Esophagus mucosa (tissue), 1 donor: ENCODE measurements at regions not wholly inside any gene's neighbourhood (a gene's known extent, or its start where the extent isn't known, plus 50 kb on each side); places are given as distances from the start of the nearest gene placed in this dataset.

Experiments used
- ATAC-seq: fragments of 200-7000 bp; cut with Tn5 transposase; one replicate; pipeline ENCODE4 v1.9.1; 2020
- donor health status: DM: yes; HTN: yes; CAD: no.

DNA sequence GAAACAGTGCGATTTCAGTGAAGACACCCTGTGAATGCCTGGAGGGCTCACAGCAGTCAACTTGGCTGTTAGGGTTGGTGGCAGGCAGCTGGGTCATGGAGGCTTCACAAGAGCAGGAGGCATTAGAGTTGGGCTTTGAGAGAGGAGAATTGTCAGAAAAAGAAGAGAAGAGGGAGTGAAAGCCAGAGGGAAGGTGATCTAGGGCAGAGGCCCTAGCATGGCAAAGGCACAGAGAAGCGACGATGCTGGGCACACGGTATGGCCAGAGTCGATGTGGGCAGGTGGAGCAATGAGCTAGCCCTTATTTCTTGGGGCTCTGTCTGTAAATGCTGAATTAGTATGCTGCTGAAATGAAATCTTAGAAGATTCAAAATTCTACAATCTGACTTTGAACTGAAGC, 52.6 kb upstream of the OLFM4 start:
- no peak for ATAC-seq

DNA sequence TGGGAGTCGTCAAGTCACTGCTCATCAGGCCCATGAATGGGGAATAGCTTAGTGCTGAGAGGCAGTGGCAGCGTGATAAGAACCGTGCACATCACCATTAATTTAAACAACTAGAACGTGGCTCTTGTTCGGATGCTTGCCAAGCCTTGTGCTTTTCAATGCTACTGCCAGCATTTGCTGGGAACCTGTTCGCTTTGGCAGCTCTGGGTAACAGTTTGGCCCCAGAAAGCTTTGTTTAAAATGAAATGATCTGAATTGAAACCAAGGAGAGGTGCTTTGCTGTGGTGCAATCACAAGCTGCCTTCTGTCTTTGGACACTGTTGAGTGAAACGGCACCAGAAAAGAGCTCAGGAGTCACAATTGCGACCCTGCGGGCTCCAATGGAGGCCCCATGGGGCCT, 53.5 kb upstream of the OLFM4 start:
- no peak for ATAC-seq

DNA sequence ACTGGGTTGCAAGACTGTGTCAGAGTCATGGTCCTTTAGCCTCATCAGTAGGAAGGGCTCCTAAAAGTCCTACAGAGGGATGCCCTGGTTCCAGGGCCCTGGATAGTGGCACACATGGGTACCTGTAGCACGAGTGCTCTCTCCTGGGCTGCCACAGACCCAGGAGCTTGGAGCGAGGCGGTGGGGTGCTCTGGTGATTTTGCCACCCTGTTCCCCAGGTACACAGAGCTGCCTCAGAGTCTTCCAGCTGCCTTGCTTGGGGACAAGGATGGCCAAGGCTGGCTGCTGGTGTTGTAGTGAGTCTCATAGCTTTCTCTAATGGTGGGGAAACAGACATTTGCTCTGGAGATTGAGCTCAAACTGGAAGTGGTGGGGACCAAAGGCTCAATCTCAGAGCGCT, 53.9 kb upstream of the OLFM4 start:
- no peak for ATAC-seq

DNA sequence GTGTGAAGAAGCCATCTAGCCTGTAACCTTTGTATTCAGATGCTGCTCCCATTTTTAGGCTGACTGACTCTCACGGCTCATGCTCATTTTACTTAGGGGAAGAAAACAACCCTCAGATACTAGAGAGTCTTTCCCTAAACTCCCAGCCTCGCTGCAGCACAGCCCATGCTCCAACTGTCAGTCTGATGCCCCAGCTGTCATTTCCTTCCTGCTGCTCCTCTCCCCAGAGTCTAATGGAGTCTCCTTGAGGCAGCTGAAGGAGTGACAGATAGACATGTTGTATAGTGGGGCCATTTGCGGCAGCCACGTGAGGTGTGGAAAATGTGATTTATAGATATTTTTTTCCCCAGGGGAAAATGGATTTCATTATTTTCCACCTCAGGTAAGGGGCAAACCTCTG, 59.2 kb upstream of the OLFM4 start:
- no peak for ATAC-seq

DNA sequence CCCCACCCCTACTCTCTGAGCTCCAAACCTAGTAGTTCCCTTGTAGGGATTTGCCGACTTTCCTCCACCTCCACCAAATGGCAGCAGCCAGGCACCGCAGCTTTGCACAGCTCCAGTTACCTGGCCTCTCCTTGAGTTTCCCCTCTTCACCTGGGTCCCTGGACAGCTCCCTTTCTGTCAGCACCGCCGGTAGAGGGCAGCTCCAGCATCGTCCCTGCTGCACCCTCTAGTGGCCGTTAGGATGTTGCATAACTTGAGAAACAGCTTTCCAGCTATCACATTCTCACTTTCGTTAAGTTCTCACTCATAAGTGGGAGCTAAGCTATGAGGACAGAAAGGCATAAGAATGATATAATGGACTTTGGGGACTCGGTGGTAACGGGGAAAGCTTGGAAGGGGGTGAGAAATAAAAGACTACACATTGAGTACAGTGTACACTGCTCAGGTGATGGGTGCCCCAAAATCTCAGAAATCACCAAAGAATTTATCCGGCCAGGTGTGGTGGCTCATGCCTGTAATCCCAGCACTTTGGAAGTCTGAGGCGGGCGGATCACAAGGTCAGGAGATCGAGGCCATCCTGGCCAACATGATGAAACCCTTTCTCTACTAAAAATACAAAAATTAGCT, 60.4 kb upstream of the OLFM4 start:
- ATAC-seq = peak; percentile 97

DNA sequence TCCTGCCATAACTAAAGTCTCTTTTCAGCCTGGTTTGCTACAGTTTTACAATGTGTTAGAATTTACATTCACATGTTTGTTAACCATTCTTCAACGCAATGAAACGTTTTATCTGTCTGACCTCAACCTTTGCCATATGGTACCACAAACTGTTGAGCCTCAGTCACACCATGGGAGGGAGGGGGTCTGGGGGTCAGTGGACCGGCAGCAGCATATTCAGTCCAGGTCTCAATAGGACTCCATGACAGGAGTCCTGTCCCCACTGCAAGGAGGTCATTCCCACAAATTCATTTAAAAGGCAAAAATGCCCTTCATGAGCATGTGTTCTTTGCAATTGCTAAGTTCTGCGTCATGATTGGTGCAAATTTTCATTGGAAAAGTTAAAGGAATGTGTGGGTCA, 66.6 kb upstream of the OLFM4 start:
- no peak for ATAC-seq

DNA sequence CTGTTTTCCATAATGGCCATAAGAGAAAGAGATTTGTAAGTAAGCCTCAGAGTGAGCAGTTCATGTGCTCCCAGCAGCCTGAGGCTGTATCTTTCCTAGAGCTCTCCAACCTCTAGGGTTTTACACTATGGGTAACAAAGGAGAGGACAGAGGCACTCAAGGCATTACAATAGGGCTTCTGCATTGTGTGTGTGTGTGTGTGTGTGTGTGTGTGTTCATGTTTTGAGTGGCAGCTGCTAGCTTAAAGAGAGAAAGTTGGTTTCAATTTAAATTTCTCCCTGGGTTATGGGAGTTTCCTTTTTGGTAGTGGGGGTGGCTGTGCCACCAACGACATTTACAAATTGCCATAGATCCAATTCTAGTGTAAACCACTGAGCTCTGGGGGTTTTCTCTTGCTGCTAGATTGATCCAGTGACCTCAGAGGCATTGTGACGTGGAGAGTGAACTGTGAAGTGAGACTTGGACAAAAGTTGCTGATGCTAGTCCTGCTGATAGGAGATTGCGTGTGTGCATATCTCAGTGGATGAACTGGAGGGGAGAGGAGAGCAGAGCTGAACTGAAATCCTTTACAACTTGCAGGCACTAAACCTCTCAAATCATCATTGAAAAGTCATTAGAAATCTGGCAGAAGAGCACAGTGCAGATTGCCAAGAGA, 67.2 kb upstream of the OLFM4 start:
- ATAC-seq = no peak

DNA sequence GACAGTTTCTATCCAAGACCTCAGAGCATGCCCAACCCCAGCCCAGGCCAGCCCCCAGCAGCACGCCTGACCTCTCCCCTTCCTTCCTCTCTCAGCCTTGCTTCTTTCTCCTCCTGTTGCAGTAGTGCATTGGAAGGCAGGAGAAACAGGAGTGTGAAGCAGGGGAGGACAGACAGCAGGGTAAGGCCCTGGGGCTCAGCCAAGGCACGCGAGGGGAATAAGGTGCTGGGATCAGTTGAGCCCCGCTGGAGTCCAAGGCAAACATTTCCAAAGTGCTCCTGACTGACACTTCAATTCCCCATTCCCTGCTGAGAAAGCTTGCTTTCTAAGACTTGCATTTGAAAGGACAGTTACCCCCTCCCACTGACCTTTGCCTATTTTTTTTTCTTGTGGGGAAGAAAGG, 73.1 kb upstream of the OLFM4 start:
- ATAC-seq = no peak

DNA sequence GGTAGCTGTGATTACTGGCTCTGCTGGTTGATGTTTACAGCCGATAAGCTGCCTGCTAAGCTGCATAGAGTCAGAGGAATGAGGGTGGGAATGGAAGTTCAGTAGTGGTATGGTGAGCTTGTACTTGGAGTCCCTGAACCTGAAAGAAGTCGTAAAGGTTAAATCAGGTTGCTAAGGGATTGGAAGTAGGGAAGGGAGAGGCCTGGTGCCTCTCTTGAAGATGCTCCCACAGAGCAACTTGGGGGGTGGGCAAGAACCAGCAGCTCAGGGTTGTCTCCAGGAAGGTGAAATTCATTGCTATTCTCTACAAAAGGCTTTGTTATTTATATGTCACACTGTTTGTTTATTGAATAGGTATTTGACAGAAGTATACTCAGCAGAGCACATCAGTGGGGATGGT, 73.8 kb upstream of the OLFM4 start:
- ATAC-seq = no peak

DNA sequence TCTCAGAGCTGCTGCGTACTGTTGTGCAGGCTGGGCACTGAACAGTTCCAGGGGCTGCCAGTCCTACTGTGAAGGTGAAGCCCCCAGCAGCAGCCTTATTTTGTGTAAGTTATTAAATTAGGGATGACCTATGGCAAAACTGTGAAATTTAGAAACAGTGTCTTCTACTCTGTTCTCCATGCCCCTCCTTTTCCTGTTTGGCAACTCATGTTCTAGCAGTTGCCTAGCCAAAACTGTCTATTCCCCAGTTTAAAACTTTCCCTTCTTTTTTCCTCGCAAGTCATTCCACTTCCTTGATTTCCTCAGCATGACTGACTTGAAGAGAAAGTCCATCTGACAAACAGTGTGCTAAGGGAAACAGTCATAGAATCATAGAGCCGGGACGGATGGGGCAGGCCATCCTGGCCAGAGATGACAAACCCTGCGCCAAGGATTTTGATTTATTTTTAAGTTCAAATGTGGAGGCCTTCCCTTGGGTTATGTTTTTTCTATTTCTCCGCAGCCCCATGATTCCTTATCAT, 78.1 kb upstream of the OLFM4 start:
- ATAC-seq = no peak

DNA sequence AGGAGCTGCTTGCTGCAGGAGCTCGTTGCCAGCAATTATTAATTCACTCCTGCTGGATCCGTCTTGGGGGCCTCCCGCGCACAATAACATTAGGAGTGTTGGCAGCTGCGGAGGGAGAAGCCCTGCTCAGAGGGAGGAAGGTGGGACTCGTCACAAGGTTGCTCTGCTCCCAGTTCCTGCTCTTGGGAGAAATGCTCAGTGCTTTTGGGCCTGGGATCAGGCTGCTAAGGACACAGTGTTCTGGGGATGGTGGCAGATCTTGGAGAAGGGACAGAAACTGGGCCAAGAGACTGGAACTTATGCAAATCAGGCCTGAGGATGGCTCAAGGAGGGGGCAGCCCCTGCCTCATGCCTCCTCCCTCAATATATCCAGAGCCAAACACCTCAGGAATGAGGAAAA, 78.9 kb upstream of the OLFM4 start:
- peak; percentile 26 for ATAC-seq

DNA sequence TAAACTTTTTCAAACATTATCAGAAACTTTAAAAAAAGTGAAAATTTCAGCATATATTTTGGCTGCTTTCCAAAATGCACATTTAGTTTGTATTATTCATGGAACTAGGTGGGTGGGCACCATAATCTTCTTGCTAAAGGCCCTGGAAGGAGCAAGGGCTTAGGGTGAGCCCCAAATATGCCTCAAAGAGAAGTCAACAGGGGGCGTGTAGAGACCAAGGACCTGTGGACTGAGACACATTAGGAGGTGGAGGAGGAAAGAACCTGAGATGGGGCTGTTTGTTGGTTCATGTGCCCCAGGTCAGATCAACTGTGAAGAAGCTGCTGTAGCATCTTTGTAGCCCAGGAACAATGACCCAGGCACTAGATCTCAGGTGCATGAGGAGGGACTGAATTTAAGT, 79.6 kb upstream of the OLFM4 start:
- no peak for ATAC-seq

DNA sequence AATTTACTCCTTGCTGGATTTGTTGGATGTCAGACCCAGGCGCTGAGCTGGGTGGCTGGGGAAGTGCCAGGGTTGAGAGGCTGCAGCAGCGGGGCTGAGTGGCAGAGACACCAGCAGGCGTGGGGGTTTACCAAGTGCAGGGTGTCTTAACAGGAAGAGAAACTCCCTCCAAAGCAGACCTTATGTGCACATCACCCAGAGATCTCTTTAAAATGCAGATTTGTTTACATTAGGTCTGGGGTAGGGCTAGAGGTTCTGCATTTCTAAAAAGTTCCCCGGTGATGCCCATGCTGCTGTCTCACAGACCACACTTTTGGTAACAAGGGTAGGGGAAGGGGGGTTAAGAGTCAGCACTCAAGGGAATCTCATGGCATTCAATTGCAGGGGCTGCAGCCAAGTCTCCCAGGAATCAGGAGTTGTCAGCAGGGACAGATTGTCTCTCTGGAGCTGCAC, 80.7 kb upstream of the OLFM4 start:
- peak; percentile 10 for ATAC-seq

DNA sequence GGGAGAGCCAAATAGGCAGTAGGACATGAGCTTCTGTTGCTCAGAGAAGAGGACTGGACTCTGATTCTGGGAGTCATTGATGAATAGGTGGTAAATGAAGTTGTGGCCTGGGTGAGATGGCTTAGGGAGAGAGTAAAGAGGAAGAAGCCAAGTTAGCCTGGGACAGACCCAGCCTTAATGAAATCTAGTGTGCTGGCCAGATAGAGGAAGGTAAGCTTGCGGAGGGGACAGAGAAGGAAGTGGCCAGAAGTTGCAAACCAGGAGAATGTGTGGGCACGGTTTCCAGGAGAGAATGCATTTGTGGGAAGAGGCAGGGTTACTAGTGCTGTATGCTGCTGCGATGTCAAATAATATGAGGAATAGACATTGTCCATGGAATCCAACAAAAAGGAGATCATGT, 83.3 kb upstream of the OLFM4 start:
- ATAC-seq = no peak

DNA sequence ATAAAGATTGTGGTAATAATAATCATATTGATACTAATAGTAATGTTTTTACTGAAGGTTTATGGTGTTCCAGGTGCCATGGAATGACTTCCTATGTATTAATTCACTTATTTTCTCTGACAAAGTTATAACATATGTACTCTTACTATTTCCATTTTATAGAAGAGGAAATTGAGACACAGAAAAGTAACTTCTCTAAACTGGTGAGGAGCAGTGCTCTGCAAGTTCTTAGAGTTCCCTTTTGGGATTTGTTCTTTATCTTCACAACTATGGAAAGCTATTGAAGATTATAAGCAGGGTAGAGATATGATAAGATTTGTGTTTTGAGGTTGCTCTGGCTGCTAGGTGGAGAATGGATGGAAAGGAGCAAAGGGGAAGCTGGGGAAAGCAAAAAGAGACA, 83.9 kb upstream of the OLFM4 start:
- ATAC-seq = no peak

DNA sequence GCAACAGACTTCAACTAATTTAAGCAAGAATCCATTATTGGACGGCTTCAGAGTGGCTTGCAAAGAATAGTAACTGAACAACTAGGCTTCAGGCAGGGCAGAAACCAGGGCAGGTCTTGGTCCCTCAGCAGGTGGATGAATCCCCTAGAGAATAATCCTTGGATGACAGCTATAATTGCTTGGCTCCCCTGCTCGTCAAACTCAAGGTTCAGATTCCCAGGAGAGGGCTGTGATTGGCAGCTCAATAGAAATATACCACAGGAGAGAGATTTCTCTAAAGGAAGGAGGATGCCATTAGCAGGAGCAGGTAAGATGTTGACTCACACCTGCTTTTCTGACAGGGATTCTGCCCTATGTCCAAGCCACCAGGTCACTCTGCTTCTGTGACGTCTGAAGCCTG, 89.6 kb upstream of the PCDH8 start:
- no peak for ATAC-seq

DNA sequence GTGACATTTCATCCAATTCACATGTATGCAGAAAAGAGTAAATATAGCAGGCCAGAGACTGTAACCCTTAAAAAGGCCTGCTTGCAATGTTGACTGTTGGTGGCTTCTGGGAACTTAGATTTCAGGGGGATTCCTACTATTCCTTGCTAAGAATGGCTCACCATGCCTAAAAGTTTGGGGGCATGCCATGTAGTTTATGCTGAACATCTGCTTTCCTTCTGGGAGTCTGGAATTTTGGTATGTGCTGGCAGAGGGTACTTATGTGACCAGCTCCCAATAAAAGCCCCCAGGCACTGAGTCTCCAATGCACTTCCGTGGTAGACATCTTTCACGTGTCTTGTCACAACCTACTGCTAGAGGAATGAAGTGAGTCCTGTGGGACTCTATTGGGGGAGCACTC, 88.4 kb upstream of the PCDH8 start:
- ATAC-seq = no peak

DNA sequence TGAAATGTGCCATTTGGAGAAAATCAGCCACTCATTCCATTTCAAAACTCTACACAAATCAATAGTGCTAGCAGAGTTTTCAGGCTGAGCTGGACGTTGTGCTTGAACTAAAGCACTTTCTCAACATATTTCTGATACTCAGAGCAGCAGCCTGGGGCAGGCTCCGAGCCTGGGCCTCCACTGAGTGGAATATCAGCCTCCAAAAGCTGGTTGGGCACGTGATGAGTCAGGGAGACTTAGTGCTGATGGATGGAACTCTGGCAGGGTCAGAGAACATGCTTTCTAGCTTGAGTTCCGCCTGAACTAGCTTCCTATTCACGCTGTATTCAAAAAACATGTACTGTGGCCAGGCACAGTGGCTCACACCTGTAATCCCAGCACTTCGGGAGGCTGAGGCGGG, 85.8 kb upstream of the PCDH8 start:
- ATAC-seq = no peak

DNA sequence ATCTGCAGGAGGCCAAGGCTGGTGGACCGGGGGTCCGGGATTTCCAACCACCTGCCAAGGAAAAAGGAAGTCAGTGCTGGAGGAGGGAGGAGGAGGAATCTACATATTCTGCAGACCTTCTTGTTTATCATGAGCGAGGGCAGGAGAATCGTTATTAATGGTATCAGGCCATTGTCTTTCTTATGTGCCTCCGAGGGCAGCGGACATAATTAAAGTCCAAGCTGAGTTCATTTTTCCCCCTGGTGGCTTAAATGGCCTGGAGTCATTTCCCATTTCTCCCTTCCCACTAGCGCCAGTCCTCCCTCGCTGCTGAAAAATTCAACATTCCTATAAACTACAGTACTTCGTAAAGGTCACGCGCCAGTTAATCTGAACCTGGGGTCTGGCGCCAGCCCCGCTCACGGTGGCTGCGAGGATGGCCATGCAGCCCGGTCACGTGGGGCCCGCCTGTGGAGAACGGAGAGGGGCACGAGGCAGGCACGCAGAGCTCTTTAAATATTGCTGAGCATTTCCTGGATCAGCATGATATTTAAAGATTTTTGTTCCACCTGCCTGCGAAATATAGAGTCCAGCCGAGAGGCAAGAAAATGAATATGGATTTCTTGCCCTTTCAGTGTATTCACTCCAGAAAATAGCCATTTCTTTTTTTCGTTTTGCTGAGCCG, 85.2 kb upstream of the PCDH8 start:
- ATAC-seq = no peak

DNA sequence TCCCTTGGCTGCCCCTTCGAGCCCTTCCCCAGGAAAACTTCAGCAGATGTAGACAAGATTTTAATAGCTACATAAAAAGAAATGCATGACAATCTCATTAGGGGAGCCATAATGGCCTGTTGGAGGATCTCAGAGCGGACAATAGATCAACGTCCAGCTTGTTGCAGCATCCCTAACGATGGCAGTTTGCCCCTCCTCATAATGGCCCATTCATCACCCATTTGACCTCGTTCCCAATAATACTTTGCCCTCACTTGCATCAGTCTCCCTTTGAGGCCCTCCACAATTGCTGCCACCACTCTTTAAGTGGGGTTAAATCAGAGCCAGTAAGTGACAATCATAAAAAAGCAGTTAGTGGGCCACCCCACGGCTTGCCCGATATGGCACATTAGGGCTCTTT, 84.7 kb upstream of the PCDH8 start:
- no peak for ATAC-seq

DNA sequence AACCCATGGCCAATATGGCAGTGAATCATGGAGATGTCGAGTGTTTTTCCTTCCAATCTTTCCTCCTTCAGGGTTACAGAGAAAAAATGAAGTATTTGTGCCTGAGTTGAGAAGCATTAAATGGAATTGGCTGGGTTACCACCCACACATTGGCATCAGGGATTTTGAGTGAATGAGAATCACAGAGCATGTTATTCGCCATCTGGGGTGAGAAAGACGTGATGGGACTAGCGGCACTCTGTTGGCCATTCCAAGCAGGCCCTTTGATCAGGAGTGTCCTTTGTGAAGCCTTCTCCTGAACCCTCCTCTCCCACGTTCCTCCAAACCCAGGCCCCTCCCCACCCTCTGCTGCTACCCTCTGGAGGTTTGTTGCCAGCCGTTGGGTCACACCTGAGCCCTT, 84.2 kb upstream of the PCDH8 start:
- no peak for ATAC-seq

DNA sequence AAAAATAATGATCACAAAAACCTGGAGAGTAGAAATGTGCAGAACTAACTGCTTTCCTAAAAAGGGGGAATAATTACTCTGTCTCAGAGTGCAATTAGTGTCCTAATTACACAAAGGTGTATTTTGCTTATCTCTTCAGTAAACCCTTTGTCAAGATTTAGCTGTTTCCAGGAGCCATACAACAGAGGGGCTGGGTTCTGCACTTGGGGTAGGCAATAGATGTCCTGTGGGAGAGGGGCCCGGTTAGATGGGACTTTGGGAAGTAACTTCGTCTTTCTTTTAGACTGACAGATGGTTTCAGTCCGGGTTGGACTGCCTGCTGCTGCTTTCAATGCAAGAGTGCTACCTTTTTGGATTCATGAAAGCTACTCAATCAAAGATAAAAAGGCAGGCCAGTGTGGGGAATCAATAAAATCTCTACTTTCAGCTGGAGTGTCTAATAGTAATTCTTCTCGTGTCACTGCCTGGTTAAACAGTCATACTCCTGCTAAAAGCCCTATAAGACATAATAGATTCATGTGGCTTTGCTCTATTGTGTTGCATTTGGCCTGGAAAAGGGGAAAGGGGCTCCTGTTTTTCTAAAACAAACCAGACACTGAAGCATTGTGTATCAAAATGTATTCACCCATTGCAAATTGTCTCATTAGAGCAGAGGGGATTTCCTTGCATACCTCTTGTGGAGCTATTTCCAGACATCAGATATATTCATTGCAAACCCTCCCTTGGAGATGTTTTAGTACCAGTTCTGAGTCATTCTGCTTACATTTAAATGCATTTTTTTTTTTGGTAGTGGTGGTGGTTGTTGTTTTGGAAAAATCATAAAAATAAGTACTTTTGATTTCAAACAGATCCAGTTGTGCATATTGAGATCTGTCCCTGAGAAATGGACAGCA, 83.3 kb upstream of the PCDH8 start:
- no peak for ATAC-seq

DNA sequence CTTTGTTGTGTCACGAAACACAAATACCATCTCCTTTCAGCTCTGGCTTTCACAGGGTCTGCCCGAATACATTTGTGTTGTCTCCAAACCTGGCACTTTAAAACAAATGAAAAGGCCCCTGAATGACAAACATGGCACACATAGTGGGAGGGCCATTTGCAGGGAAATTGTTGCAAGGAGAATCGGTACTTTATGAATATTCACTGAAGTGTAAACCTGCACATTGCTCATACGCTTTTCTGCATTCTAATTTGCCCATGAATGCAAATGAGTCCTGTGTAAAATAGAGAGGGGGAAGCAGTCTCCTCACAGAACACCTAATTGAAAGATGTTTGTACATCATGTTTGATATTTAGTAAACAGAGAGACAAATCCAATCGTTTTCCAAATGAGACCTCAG, 82.7 kb upstream of the PCDH8 start:
- ATAC-seq = no peak
